ENCODE measurements at regions not wholly inside any gene's neighbourhood (a gene's known extent, or its start where the extent isn't known, plus 50 kb on each side); places are given as distances from the start of the nearest gene placed in this dataset.
"Not testable (repeated sequence)": the region's sequence is repeated elsewhere in the genome, so short reads cannot be mapped to it uniquely, and the experiment has no call there.

DNA sequence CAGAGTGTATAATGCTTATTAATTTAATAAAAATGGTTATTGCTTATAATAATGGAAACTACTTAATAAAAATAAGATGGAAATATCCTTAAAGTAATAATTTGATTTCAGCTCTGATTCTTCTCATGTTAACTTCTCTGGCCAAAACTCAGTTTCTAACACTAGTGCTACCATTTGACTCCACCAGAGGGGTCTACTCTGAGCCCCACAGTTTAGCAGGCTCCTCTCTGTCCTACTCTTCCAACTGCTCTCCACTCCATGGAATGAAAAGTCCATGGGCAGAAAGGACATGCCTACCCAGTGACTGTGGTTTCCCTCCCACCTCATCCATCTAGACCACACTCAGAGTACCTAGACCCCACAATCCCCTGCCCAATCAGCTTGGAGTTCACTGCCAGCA lies 489.1 kb upstream of the CAMK1G start:
- no peak for ATAC-seq

GRCh38 chr1:209095627-209096595 lies 487.6 kb upstream of the CAMK1G start:
- peak; percentile 81 for ATAC-seq

DNA sequence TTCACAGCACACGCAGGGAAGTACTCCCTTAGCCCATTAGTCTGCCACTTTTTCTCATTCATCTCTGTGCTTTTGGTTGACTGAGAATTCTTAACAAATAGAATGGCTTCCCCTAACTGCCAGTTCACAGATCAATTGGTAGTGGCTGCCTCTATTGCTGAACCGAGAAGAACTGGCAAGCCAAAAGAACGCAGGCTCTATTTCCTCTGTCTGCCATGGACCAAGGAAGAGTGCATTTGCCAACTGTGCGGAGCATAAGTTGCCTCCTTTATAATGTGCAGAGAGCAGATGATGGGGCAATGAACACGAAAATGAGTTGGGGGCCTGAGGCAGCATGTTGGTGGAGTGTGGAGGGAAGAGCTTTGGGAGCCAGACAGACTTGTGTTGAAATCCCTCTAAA lies 483.1 kb upstream of the CAMK1G start:
- ATAC-seq: no peak

DNA sequence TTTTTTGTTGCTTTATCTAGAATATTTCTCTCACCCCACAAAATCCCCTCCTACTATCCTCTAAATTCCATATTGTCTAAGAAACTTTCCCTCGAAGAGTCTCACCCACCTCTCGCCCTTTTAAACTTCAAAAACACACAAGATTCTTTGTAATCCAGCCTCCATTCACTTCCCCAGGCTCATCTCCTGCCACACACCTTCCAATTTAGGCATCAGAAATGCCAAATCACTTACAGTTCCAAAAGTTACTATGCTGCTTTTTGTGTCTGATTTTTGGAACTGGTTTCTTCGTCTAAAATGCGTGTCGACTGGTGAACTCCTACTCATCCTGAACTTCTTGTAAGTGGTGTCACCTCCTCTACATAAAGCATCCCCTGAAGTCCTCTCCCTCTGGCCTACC lies 482.4 kb upstream of the CAMK1G start:
- ATAC-seq: no peak

DNA sequence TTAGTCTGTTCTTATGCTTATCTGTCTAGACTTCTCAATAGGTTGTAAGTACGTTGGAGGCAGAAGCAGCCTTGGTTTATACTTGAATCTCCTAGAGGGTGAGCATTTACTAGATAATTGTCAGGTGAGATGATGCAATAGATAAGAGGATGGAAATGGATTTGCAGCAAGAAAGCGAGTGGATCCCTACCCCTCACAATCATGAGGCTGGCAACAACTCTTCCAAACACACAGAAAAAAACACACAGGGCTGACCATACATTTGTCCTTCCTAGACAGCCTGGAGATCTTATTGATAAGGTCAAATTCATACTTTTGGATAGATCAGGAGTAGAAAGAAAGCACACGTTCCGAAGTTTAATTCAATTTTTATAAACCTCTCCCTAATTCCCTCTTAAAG lies 481.4 kb upstream of the CAMK1G start:
- ATAC-seq: no peak

GRCh38 chr1:209102531-209102930 lies 481.0 kb upstream of the CAMK1G start:
- no peak for ATAC-seq

GRCh38 chr1:209103092-209103491 lies 480.4 kb upstream of the CAMK1G start:
- no peak for ATAC-seq

DNA sequence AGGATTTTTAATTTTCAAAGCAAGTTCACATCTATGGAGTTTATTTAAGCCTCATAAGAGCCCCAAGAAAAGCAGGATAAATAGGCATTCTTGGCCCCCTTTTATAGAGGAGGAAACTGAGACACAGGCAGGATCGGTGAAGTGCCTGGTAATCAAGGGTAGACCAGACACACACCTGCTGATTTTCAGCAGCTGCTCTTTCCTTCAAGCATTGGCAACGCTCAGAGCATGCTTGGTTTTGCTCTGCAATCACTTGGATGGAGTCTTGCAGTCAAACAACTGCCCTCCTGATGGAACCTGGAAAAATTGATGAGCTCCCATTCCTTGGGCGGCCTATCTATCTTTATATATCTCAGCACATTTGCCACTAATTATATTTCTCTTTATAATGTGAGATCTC lies 478.9 kb upstream of the CAMK1G start:
- no peak for ATAC-seq

DNA sequence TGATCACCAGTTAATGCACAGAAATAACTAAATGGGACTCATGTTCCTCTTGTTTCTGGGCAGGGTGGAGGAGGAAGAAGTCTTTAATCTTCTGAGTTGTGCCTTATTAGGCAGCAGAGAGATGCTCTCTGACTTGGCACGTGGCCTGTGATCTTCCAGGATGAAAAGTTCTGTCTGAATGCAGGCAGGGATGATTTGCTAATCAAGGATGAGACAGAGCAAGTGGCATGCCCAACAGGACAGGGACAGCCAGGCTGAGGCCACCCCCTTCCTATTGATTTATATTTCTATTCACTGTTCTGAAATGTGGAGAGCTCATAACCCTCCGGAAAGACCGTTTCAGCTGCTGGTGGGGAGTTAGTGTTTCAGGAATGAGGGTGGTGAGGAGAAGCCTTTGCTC lies 477.8 kb upstream of the CAMK1G start:
- no peak for ATAC-seq

GRCh38 chr1:209106237-209106741 lies 477.2 kb upstream of the CAMK1G start:
- ATAC-seq: no peak

GRCh38 chr1:209106861-209107260 lies 476.7 kb upstream of the CAMK1G start:
- ATAC-seq: no peak

- no peak for ATAC-seq
Measured at GRCh38 chr1:209107535-209107934, 476.0 kb upstream of the CAMK1G start.

GRCh38 chr1:209109001-209109785 lies 474.3 kb upstream of the CAMK1G start:
- ATAC-seq: peak; percentile 33

DNA sequence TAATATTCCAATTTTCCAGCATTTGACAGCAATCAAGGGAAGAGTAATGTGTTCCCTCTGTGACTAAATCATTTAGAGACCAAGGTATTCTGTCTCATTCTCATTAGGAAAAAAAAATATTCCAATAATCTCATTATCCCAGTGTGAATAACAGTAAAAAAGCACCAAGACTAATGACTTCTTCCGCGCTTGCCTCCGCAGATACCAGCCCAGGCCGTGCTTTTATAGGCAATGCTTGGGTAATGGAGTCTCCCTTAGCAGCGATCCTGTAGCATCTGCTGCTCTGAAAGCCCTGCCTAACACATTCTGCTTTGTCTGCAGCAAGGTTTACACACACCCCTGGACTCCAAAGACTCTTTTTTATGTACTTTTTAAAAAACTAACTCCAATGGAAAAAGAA lies 470.0 kb upstream of the CAMK1G start:
- no peak for ATAC-seq

DNA sequence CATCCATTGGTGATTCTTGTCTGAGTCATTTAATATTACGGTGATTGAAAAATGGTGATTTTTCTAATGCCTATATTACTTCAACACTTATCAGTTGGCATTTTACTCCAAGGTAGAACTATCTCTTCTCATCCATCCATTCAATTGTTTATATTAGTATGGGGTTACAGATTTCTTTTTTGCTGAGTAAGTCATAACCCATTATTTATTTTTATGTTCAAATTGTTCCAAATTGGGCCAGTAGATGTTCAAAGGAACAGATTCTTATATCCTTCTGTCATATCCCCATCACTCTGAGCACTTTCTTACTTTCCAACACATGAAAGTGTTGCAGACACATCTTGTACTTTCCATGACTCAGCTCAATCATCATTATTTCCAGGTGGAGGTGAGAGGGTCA lies 466.8 kb upstream of the CAMK1G start:
- ATAC-seq: no peak

GRCh38 chr1:209123601-209124000 lies 459.9 kb upstream of the CAMK1G start:
- no peak for ATAC-seq

DNA sequence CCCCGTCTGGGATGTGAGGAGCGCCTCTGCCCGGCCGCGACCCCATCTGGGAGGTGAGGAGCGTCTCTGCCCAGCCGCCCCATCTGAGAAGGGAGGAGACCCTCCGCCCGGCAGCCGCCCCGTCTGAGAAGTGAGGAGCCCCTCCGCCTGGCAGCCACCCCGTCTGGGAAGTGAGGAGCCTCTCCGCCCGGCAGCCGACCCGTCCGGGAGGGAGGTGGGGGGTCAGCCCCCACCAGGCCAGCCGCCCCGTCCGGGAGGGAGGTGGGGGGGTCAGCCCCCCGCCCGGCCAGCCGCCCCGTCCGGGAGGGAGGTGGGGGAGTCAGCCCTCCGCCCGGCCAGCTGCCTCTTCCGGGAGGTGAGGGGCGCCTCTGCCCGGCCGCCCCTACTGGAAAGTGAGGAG lies 454.4 kb upstream of the CAMK1G start:
- not testable (repeated sequence) for ATAC-seq

DNA sequence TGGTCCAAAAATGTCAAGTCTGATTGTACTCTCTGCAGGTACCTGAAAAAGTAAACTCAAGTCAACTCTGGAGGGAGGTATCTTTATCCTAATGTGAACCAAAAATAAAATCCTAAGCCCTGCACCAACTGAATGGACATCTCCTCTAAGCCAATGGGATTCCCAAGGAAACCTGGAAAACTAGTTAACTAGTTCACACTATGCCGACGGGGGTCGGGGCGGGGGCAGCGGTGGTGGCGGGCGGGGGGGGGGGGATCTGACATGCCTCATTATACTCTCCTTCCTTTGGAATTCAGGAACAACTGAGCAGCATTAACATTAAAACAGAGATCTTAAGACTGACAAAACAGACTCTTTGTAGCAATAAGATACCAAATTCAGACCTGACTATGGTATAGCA lies 452.6 kb upstream of the CAMK1G start:
- no peak for ATAC-seq

- ATAC-seq: no peak
Measured at GRCh38 chr1:209132736-209133467, 450.6 kb upstream of the CAMK1G start.

- ATAC-seq: no peak
Measured at GRCh38 chr1:209134001-209134400, 449.5 kb upstream of the CAMK1G start.

DNA sequence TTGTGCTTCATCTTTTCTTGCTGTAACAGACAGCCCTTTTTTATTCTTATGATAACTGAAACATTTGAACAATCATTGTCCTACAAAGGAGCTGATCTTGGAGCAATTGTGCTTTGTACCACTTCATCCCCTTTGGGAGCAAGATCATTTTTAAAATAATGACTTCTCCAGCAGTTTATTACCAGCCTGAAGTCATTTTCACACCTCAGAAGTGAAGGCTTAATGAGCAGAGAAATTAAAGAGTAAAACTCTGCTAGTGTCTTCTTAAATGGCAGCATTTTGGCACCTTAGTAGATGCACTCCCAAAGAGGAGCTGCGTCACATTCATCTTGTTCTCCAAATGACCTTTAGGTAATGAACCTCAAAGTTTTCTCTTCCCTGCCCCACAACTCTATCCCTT lies 439.6 kb upstream of the CAMK1G start:
- ATAC-seq: no peak

DNA sequence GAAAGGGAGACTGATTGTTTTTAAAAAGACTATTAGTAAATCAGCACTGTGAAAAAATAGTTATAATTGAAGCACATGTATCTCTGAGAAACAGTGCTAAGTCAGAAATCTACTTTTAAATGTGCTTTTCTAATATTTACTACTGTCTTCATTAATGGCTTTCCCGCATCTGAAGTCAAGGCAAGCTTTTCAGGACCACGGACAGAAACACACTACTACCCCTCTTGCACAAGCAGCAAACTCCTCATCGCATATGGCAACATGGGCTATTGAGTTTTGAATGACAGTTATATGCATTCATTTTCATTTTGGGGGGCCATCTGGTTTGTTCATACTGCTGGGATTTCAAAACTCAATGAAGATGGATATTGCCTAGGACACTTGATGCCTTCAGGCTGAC lies 433.4 kb upstream of the CAMK1G start:
- ATAC-seq: no peak

DNA sequence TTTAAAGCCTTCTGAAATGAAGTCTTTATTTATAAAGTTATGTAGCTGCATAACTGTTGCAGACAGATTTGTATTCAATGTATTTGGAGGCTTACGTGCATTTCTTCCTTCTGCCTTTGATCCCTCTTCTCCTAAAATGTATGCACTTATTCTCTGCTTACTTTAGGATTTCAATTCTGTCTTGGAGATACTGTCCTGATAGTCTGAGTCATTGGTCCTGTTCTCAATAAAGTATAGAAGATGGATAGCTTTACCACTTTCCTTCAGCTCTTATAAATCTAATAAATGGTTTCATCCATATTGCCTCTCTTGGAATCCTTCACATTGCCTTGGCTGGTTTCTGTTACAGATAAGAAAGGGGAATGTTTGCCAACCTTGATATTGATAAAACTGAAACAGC lies 430.1 kb upstream of the CAMK1G start:
- no peak for ATAC-seq

All from esophagus mucosa (tissue), 1 donor.